ENCODE measurements at regions not wholly inside any gene's neighbourhood (a gene's known extent, or its start where the extent isn't known, plus 50 kb on each side); places are given as distances from the start of the nearest gene placed in this dataset.

GRCh38 chrX:74246524-74246923, 57.5 kb upstream of the ZCCHC13 start:
- ATAC-seq (ENCODE audit: low read depth) (no peak), DNase-seq (no peak)
- ChIA-PET CTCF (no interaction called here), POLR2A (no interaction called here)
- no peaks in the 10 kb centered on the region for H3K4me1 Mint-ChIP-seq
- no peak for TF ChIP-seq CTCF (IDR thresholded peaks at IDR 0.05)
- TF ChIP-seq EZH2 (IDR thresholded peaks at IDR 0.05; ENCODE audit: borderline replicate concordance, insufficient read depth, low read depth, low read length, poor library complexity, severe bottlenecking): no peak
- Histone ChIP-seq H3K79me2 (ENCODE audit: control insufficient read depth, insufficient read depth, low read length) (no peaks in the 10 kb centered on the region), H3K27ac (ENCODE audit: low read length in 2 of 2) (no peak overlapping the region), H3K9ac (ENCODE audit: low read length) (no peak overlapping the region), H3K36me3 (replicated peaks in 1 of 2; ENCODE audit: control extremely low read depth in 1 of 2, control insufficient read depth in 1 of 2, extremely low read depth in 1 of 2, insufficient read depth in 2 of 2, low read length in 1 of 2) (peaks cover 0 to 7% of the 10 kb centered on the region in 2 experiments), H3K9me3 (ENCODE audit: control extremely low read depth in 1 of 3, control insufficient read depth in 2 of 3, insufficient read depth in 1 of 3, low read length in 2 of 3) (no peaks in the 10 kb centered on the region), H3K4me3 (ENCODE audit: control extremely low read depth in 1 of 5, extremely low read depth in 1 of 5, insufficient read depth in 1 of 5, low read depth in 2 of 5, low read length in 4 of 5) (no peak overlapping the region), H4K20me1 (ENCODE audit: control insufficient read depth, insufficient read depth, low read length, poor library complexity, severe bottlenecking) (no peaks in the 10 kb centered on the region), H3K4me1 (ENCODE audit: control insufficient read depth in 2 of 2, insufficient read depth in 2 of 2, low read length in 2 of 2) (no peaks in the 10 kb centered on the region), H3K27me3 (replicated peaks in 1 of 4; ENCODE audit: control extremely low read depth in 1 of 4, control insufficient read depth in 3 of 4, insufficient read depth in 4 of 4, low read length in 3 of 4) (no peaks in the 10 kb centered on the region), H2AFZ (ENCODE audit: insufficient read depth, low read depth, low read length, poor library complexity, severe bottlenecking) (no peak overlapping the region), H3K4me2 (replicated peaks; ENCODE audit: low read depth, low read length, poor library complexity, severe bottlenecking) (no peak overlapping the region)
- no peak overlapping the region for H3K27ac Mint-ChIP-seq
- intact Hi-C loops (cut with micrococcal nuclease): no loop called here
- no peaks in the 10 kb centered on the region for H3K9me3 Mint-ChIP-seq (ENCODE audit: insufficient read depth)
- no peak overlapping the region for H3K4me3 Mint-ChIP-seq
- H3K27me3 Mint-ChIP-seq: no peaks in the 10 kb centered on the region

GRCh38 chrX:74242484-74243138, 61.4 kb upstream of the ZCCHC13 start:
- Histone ChIP-seq H3K79me2 (ENCODE audit: control insufficient read depth, insufficient read depth, low read length) (no peaks in the 10 kb centered on the region), H3K4me3 (ENCODE audit: control extremely low read depth in 1 of 5, extremely low read depth in 1 of 5, insufficient read depth in 1 of 5, low read depth in 2 of 5, low read length in 4 of 5) (no peak overlapping the region), H3K4me2 (replicated peaks; ENCODE audit: low read depth, low read length, poor library complexity, severe bottlenecking) (no peak overlapping the region), H3K27ac (ENCODE audit: low read length in 2 of 2) (no peak overlapping the region), H3K36me3 (replicated peaks in 1 of 2; ENCODE audit: control extremely low read depth in 1 of 2, control insufficient read depth in 1 of 2, extremely low read depth in 1 of 2, insufficient read depth in 2 of 2, low read length in 1 of 2) (peaks cover 0 to 7% of the 10 kb centered on the region in 2 experiments), H3K4me1 (ENCODE audit: control insufficient read depth in 2 of 2, insufficient read depth in 2 of 2, low read length in 2 of 2) (no peaks in the 10 kb centered on the region), H3K27me3 (replicated peaks in 1 of 4; ENCODE audit: control extremely low read depth in 1 of 4, control insufficient read depth in 3 of 4, insufficient read depth in 4 of 4, low read length in 3 of 4) (no peaks in the 10 kb centered on the region), H3K9me3 (ENCODE audit: control extremely low read depth in 1 of 3, control insufficient read depth in 2 of 3, insufficient read depth in 1 of 3, low read length in 2 of 3) (no peaks in the 10 kb centered on the region), H3K9ac (ENCODE audit: low read length) (no peak overlapping the region), H2AFZ (ENCODE audit: insufficient read depth, low read depth, low read length, poor library complexity, severe bottlenecking) (no peak overlapping the region), H4K20me1 (ENCODE audit: control insufficient read depth, insufficient read depth, low read length, poor library complexity, severe bottlenecking) (no peaks in the 10 kb centered on the region)
- Mint-ChIP-seq H3K9me3 (ENCODE audit: insufficient read depth) (no peaks in the 10 kb centered on the region), H3K27ac (no peak overlapping the region), H3K4me3 (no peak overlapping the region), H3K4me1 (no peaks in the 10 kb centered on the region), H3K27me3 (no peaks in the 10 kb centered on the region)
- TF ChIP-seq CTCF (IDR thresholded peaks at IDR 0.05) (no peak), EZH2 (IDR thresholded peaks at IDR 0.05; ENCODE audit: borderline replicate concordance, insufficient read depth, low read depth, low read length, poor library complexity, severe bottlenecking) (no peak)
- DNase-seq (no peak), ATAC-seq (ENCODE audit: low read depth) (no peak)
- intact Hi-C loops (cut with micrococcal nuclease): no loop called here
- ChIA-PET POLR2A (no interaction called here), CTCF (interaction anchor here (1.2 kb wide), 1 partner anchor 8 kb away, joined by 3 read pairs; no protein-coding TSS in a partner anchor)
- 96% methylated on average over 4 of the region's 8 CpGs for WGBS (ENCODE audit: insufficient coverage)
